Loucy (cell line): ENCODE measurements at regions not wholly inside any gene's neighbourhood (a gene's known extent, or its start where the extent isn't known, plus 50 kb on each side); places are given as distances from the start of the nearest gene placed in this dataset.

Experiments
- H2AFZ ChIP-seq: fragments of 200-600 bp; sonication (generic); 2 replicates; pipeline ENCODE4 v1.6.0; 2016; ENCODE audit warnings: antibody characterized with exemption, mild to moderate bottlenecking, low read length, moderate library complexity
- H3F3A ChIP-seq: fragments of 200-600 bp; 2 replicates; pipeline ENCODE4 v1.6.0; 2016; ENCODE audit warnings: antibody characterized with exemption, low read depth, mild to moderate bottlenecking
- H3K27me3 ChIP-seq: fragments of 200-600 bp; sonication (generic); 2 replicates; pipeline ENCODE4 v1.6.1; 2014; ENCODE audit warnings: low read length, mild to moderate bottlenecking; ENCODE audit not compliant: insufficient read depth, poor library complexity, severe bottlenecking
- H3K36me3 ChIP-seq: fragments of 200-600 bp; sonication (generic); 2 replicates; pipeline ENCODE4 v1.6.1; 2016; ENCODE audit warnings: low read length; ENCODE audit not compliant: insufficient read depth
- H3K4me1 ChIP-seq: fragments of 200-600 bp; sonication (generic); 2 replicates; pipeline ENCODE4 v1.5.1; 2014; ENCODE audit warnings: low read length, mild to moderate bottlenecking; ENCODE audit not compliant: insufficient read depth, poor library complexity, severe bottlenecking
- H3K4me2 ChIP-seq: fragments of 200-600 bp; sonication (generic); 2 replicates; pipeline ENCODE4 v1.6.0; 2014; ENCODE audit warnings: antibody characterized with exemption, low read length, low read depth, mild to moderate bottlenecking; ENCODE audit not compliant: poor library complexity, severe bottlenecking
- H3K4me3 ChIP-seq: fragments of 200-600 bp; sonication (generic); 2 replicates; pipeline ENCODE4 v1.5.1; 2014; ENCODE audit warnings: low read length, mild to moderate bottlenecking, mixed read lengths; ENCODE audit not compliant: poor library complexity, severe bottlenecking
- H3K79me2 ChIP-seq: fragments of 200-600 bp; sonication (generic); 2 replicates; pipeline ENCODE4 v1.6.1; 2014; ENCODE audit warnings: low read length; ENCODE audit not compliant: insufficient read depth
- H3K9ac ChIP-seq: fragments of 200-600 bp; sonication (generic); 2 replicates; pipeline ENCODE4 v1.6.0; 2014; ENCODE audit warnings: mild to moderate bottlenecking, low read depth, low read length, moderate library complexity; ENCODE audit not compliant: poor library complexity, severe bottlenecking
- H3K9me2 ChIP-seq: fragments of 200-600 bp; sonication (generic); replicated peaks from 2 replicates; pipeline ENCODE4 v1.6.1; 2016; ENCODE audit warnings: low read depth, low read length, mixed read lengths
- H3K9me3 ChIP-seq: fragments of 200-600 bp; sonication (generic); 2 replicates; pipeline ENCODE4 v1.6.1; 2014; ENCODE audit warnings: mild to moderate bottlenecking, antibody characterized with exemption, low read length, low read depth; ENCODE audit not compliant: insufficient read depth
- H4K20me1 ChIP-seq: fragments of 200-600 bp; sonication (generic); 2 replicates; pipeline ENCODE4 v1.6.0; 2014; ENCODE audit warnings: antibody characterized with exemption, low read length, mild to moderate bottlenecking; ENCODE audit not compliant: insufficient read depth, poor library complexity, severe bottlenecking
- EZH2phosphoT487 ChIP-seq: fragments of 200-600 bp; IDR thresholded peaks from 2 replicates; pipeline ENCODE4 v1.6.1; 2018; ENCODE audit warnings: antibody characterized with exemption, mild to moderate bottlenecking, moderate library complexity, borderline replicate concordance
- TF ChIP-seq, protein P1 (sequence below): fragments of 200-600 bp; sonication (generic); conservative IDR thresholded peaks from 2 replicates; pipeline ENCODE4 v1.5.1; 2014; ENCODE audit warnings: mild to moderate bottlenecking, antibody characterized with exemption, low read length

- Histone ChIP-seq H3K9me3 (no peaks in the 10 kb centered on the region), H2AFZ (no peak overlapping the region), H3K36me3 (no peaks in the 10 kb centered on the region), H3K4me2 (no peak overlapping the region), H3K27me3 (no peaks in the 10 kb centered on the region), H4K20me1 (no peaks in the 10 kb centered on the region), H3K9ac (no peak overlapping the region), H3K9me2 (no peaks in the 10 kb centered on the region), H3F3A (no peaks in the 10 kb centered on the region), H3K4me1 (no peaks in the 10 kb centered on the region), H3K79me2 (no peaks in the 10 kb centered on the region), H3K4me3 (no peak overlapping the region)
- TF ChIP-seq, protein P1, sequence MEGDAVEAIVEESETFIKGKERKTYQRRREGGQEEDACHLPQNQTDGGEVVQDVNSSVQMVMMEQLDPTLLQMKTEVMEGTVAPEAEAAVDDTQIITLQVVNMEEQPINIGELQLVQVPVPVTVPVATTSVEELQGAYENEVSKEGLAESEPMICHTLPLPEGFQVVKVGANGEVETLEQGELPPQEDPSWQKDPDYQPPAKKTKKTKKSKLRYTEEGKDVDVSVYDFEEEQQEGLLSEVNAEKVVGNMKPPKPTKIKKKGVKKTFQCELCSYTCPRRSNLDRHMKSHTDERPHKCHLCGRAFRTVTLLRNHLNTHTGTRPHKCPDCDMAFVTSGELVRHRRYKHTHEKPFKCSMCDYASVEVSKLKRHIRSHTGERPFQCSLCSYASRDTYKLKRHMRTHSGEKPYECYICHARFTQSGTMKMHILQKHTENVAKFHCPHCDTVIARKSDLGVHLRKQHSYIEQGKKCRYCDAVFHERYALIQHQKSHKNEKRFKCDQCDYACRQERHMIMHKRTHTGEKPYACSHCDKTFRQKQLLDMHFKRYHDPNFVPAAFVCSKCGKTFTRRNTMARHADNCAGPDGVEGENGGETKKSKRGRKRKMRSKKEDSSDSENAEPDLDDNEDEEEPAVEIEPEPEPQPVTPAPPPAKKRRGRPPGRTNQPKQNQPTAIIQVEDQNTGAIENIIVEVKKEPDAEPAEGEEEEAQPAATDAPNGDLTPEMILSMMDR, result no peak
- TF ChIP-seq EZH2phosphoT487, result no peak
Observed at GRCh38 chr5:167036585-167036984, 1254.9 kb upstream of the WWC1 start.

- Histone ChIP-seq H3F3A (no peaks in the 10 kb centered on the region), H3K36me3 (no peaks in the 10 kb centered on the region), H3K9me2 (no peaks in the 10 kb centered on the region), H3K4me2 (no peak overlapping the region), H3K4me1 (no peaks in the 10 kb centered on the region), H3K9ac (no peak overlapping the region), H3K27me3 (no peaks in the 10 kb centered on the region), H4K20me1 (no peaks in the 10 kb centered on the region), H3K4me3 (no peak overlapping the region), H2AFZ (no peak overlapping the region), H3K79me2 (no peaks in the 10 kb centered on the region), H3K9me3 (no peaks in the 10 kb centered on the region)
- no peak for TF ChIP-seq EZH2phosphoT487
- TF ChIP-seq, protein P1, result peak; percentile 61
Observed at GRCh38 chr5:167049043-167049663, 1242.3 kb upstream of the WWC1 start.

DNA sequence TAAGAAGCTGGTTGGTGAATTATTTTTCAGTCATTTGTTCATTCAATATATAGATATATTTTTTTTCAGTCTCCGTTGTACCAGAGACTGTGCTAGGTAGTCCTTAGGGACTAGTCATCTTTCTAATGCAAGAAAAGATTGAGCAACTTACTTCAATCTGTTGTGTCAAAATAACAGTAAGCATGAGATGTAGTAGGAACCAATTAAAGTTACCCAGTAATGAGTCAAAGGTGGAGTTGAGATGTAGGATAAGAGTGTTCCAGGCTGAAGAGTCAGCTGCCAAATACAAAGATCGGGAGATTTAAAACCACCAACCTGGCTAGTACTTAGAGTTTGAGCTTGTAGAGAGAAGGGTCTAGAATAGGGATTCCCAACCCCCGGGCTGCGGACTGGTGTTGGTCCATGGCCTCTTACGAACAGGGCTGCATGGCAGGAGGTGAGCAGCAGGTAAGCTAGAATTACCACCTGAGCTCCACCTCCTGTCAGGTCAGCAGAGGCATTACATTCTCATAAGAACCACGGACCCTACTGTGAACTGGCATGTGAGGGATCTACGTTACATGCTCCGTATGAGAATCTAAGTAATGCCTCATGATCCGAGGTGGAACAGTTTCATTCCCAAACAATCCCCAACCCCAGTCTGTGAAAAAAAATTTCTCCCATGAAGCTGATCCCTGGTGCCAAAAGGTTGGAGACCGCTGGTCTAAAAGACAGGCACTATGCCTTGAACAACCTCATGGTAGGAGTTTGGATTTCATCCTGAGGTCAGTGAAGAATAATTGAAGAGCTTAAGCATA lies 1241.5 kb upstream of the WWC1 start:
- Histone ChIP-seq H3K4me1 (no peaks in the 10 kb centered on the region), H3K9me3 (no peaks in the 10 kb centered on the region), H3K4me2 (no peak overlapping the region), H2AFZ (no peak overlapping the region), H3K9me2 (no peaks in the 10 kb centered on the region), H3K79me2 (no peaks in the 10 kb centered on the region), H3K27me3 (no peaks in the 10 kb centered on the region), H3F3A (no peaks in the 10 kb centered on the region), H3K4me3 (no peak overlapping the region), H3K9ac (no peak overlapping the region), H4K20me1 (no peaks in the 10 kb centered on the region), H3K36me3 (no peaks in the 10 kb centered on the region)
- TF ChIP-seq, protein P1, result no peak
- TF ChIP-seq EZH2phosphoT487, result no peak
